GM12892 (cell line): ENCODE measurements at regions not wholly inside any gene's neighbourhood (a gene's known extent, or its start where the extent isn't known, plus 50 kb on each side); places are given as distances from the start of the nearest gene placed in this dataset.

Experiments used
- POLR2A ChIP-seq: IDR thresholded peaks from 2 replicates; pipeline ENCODE4 v1.6.1; 2011; ENCODE audit warnings: low read depth, low read length, control low read depth
- POLR2AphosphoS5 ChIP-seq: IDR thresholded peaks from 2 replicates; pipeline ENCODE4 v1.6.1; 2011; ENCODE audit warnings: low read depth, low read length, control low read depth
- TAF1 ChIP-seq: IDR thresholded peaks from 2 replicates; pipeline ENCODE4 v1.6.1; 2011; ENCODE audit warnings: low read depth, mild to moderate bottlenecking, control low read depth, low read length, borderline replicate concordance

GRCh38 chr10:130567011-130567410, 430.8 kb downstream of the GLRX3 start:
- TF ChIP-seq POLR2AphosphoS5 (no peak), POLR2A (no peak), TAF1 (no peak)
